ENCODE measurements at regions not wholly inside any gene's neighbourhood (a gene's known extent, or its start where the extent isn't known, plus 50 kb on each side); places are given as distances from the start of the nearest gene placed in this dataset.

GRCh38 chr12:124648710-124649384, 81.4 kb upstream of the NCOR2 start:
- no peak overlapping the region for H4K91ac ChIP-seq (ENCODE audit: insufficient read length, low read depth, low read length)
- H2BK20ac ChIP-seq (ENCODE audit: low read depth, low read length, poor library complexity, severe bottlenecking): no peak overlapping the region
- no peak overlapping the region for H4K8ac ChIP-seq (replicated peaks; ENCODE audit: insufficient read length, low read depth, low read length)
- H4K20me1 ChIP-seq (ENCODE audit: control insufficient read depth, insufficient read depth, insufficient read length): no peaks in the 10 kb centered on the region
- no peak overlapping the region for H2BK12ac ChIP-seq (ENCODE audit: insufficient read length, low read depth, low read length)
- Mint-ChIP-seq H3K4me1 (peaks cover 14 to 19% of the 10 kb centered on the region in 2 experiments), H3K4me3 (no peak overlapping the region), H3K27me3 (ENCODE audit: low read depth) (peaks cover 7% of the 10 kb centered on the region), H3K9me3 (peaks cover 26 to 29% of the 10 kb centered on the region in 2 experiments), H3K36me3 (ENCODE audit: insufficient read depth in 1 of 3, low read depth in 3 of 3) (peaks cover 6 to 24% (median 11%) of the 10 kb centered on the region in 3 experiments), H3K27ac (no peak overlapping the region)
- no peak overlapping the region for H3K27ac ChIP-seq (ENCODE audit: insufficient read length, low read depth, low read length)
- H3K56ac ChIP-seq (ENCODE audit: insufficient read length, low read depth, low read length): no peak overlapping the region
- no peak overlapping the region for H3K4ac ChIP-seq (ENCODE audit: low read depth, low read length)
- no peak overlapping the region for H3K14ac ChIP-seq (ENCODE audit: insufficient read depth, low read length)
- no peak overlapping the region for H3K23ac ChIP-seq (ENCODE audit: insufficient read length, low read depth, low read length)
- no peaks in the 10 kb centered on the region for H3K27me3 ChIP-seq (ENCODE audit: insufficient read depth, low read length)
- H3T11ph ChIP-seq (ENCODE audit: low read length): no peak overlapping the region
- no peak overlapping the region for H2BK15ac ChIP-seq (ENCODE audit: low read depth, low read length)
- H2AFZ ChIP-seq (ENCODE audit: low read length): no peak overlapping the region
- H2BK120ac ChIP-seq (ENCODE audit: low read depth, low read length, poor library complexity, severe bottlenecking): no peak overlapping the region
- no CpG with 5 or more reads among the region's 6 CpGs for WGBS (ENCODE audit: extremely low coverage, insufficient read length, low lambda C conversion rate)
- H2AK5ac ChIP-seq (ENCODE audit: insufficient read length, low read length): no peak overlapping the region
- H3K18ac ChIP-seq (ENCODE audit: insufficient read length, low read depth, low read length): no peak overlapping the region
- TF ChIP-seq CTCF (conservative IDR thresholded peaks at IDR 0.05): no peak
- H3K79me1 ChIP-seq (ENCODE audit: insufficient read depth, low read depth, low read length, poor library complexity, severe bottlenecking): no peaks in the 10 kb centered on the region
- no peak overlapping the region for H4K5ac ChIP-seq (ENCODE audit: insufficient read length, low read depth, low read length)
- no peak overlapping the region for H3K9ac ChIP-seq (ENCODE audit: extremely low read depth, insufficient read length, low read length)
- no peak overlapping the region for H3K4me2 ChIP-seq (ENCODE audit: insufficient read depth, insufficient read length, low read length)
- no peaks in the 10 kb centered on the region for H3K23me2 ChIP-seq (ENCODE audit: insufficient read length, low read depth, low read length, poor library complexity, severe bottlenecking)
- DNase-seq: no peak
- no peak overlapping the region for H2BK5ac ChIP-seq (ENCODE audit: insufficient read length, low read length)
- no peaks in the 10 kb centered on the region for H3K79me2 ChIP-seq (ENCODE audit: insufficient read depth, low read length)
- H3K9me3 ChIP-seq (ENCODE audit: control insufficient read depth, low read depth, low read length): peaks cover 10% of the 10 kb centered on the region
- no peaks in the 10 kb centered on the region; the same call in 1 of the 2 replicates for H3K4me1 ChIP-seq (ENCODE audit: insufficient read depth, low read length)

All from H9 (cell line).